GM23248 (cell line): ENCODE measurements at regions not wholly inside any gene's neighbourhood (a gene's known extent, or its start where the extent isn't known, plus 50 kb on each side); places are given as distances from the start of the nearest gene placed in this dataset.

Experiments used
- EZH2 ChIP-seq: fragments of 200-600 bp; sonication (generic); IDR thresholded peaks from 2 replicates; pipeline ENCODE4 v1.6.1; 2018; ENCODE audit warnings: antibody characterized with exemption, mild to moderate bottlenecking; ENCODE audit not compliant: insufficient read depth, poor library complexity, severe bottlenecking
- EZH2phosphoT487 ChIP-seq: fragments of 200-600 bp; sonication (generic); IDR thresholded peaks from 2 replicates; pipeline ENCODE4 v1.6.1; 2018; ENCODE audit warnings: antibody characterized with exemption, moderate library complexity, mild to moderate bottlenecking, low read depth; ENCODE audit not compliant: insufficient read depth

DNA sequence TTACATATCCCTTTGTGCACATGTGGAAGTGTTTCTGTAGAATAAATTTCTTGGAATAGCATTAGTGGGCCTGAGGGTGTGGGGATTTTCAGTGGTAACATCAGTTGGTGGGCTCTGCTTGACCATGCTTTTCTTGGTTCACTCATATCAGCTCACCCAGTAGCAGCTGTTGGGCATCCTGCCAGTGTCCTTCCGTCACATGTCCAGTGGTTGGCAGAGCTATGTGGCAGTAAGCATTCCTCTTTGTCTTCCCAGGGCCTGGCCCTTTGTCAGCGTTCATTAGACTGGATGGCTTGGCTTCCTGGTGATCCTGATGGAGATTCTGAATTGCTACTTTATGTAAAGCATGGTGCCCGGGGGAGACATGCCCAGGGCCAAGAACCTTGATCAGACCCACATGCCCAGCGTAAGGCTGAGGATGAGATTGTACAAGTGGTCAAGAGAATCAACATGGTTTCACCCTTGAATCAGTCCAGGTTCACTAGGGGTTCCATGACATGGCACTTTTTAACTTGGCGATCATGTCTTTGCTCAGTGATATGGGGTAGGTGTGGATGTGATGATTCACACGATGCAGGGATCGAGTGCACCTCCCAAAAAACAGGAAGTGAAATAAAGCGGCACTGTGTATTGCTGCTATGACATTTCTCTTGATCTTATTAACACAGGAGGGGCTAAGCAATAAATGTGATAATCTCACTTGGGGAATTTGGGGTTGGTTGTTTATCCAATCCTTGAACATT lies 72.1 kb upstream of the IGFBP7 start:
- TF ChIP-seq EZH2 (no peak), EZH2phosphoT487 (no peak)
